ENCODE measurements at regions not wholly inside any gene's neighbourhood (a gene's known extent, or its start where the extent isn't known, plus 50 kb on each side); places are given as distances from the start of the nearest gene placed in this dataset.

DNA sequence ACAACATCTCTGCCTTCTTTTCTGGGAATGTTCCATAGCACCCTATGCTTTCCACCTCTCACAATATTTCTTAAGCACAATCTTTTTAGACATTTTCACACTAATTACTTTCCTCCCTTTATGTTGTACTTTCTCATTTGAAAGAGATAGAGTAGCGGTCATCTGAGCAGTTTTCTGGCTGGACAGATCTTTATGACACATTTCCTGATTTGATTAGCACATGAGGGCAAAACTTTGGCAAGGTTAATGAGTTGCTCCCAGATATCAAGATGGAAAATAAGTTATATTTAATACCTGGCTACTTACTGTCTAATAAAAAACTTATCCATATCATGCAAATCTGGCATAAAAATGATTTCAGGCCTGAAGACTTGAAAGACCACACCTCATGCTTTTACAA lies 723.9 kb downstream of the SOCS6 start:
- no peaks in the 10 kb centered on the region for H3K79me2 ChIP-seq
- H4K20me1 ChIP-seq (ENCODE audit: insufficient read depth, poor library complexity, severe bottlenecking) = no peaks in the 10 kb centered on the region
- H3K9me2 ChIP-seq (replicated peaks; ENCODE audit: insufficient read depth) = no peaks in the 10 kb centered on the region
- TF ChIP-seq EZH2phosphoT487 (IDR thresholded peaks at IDR 0.05; ENCODE audit: low read depth, severe bottlenecking, unreplicated experiment) (no peak), EZH2 (IDR thresholded peaks at IDR 0.05; ENCODE audit: borderline replicate concordance) (no peak)
- TF ChIP-seq, protein P1, sequence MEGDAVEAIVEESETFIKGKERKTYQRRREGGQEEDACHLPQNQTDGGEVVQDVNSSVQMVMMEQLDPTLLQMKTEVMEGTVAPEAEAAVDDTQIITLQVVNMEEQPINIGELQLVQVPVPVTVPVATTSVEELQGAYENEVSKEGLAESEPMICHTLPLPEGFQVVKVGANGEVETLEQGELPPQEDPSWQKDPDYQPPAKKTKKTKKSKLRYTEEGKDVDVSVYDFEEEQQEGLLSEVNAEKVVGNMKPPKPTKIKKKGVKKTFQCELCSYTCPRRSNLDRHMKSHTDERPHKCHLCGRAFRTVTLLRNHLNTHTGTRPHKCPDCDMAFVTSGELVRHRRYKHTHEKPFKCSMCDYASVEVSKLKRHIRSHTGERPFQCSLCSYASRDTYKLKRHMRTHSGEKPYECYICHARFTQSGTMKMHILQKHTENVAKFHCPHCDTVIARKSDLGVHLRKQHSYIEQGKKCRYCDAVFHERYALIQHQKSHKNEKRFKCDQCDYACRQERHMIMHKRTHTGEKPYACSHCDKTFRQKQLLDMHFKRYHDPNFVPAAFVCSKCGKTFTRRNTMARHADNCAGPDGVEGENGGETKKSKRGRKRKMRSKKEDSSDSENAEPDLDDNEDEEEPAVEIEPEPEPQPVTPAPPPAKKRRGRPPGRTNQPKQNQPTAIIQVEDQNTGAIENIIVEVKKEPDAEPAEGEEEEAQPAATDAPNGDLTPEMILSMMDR (IDR thresholded peaks at IDR 0.05; ENCODE audit: poor library complexity) = no peak
- H3K4me3 ChIP-seq = no peak overlapping the region
- no peaks in the 10 kb centered on the region for H3K36me3 ChIP-seq (replicated peaks; ENCODE audit: insufficient read depth, low read depth)
- no peak overlapping the region for H2AFZ ChIP-seq
- H3K4me1 ChIP-seq (ENCODE audit: insufficient read depth) = no peaks in the 10 kb centered on the region
- H3K27me3 ChIP-seq = no peaks in the 10 kb centered on the region
- WGBS (ENCODE audit: low lambda C conversion rate, missing lambda C conversion rate) = 82% methylated on average over 1 of the region's 1 CpG
- no peak overlapping the region for H3K4me2 ChIP-seq
- H3K9me3 ChIP-seq (ENCODE audit: low read depth) = no peaks in the 10 kb centered on the region
- DNase-seq (ENCODE audit: low spot score) = no peak
- no peak overlapping the region for H3K27ac ChIP-seq

DNA sequence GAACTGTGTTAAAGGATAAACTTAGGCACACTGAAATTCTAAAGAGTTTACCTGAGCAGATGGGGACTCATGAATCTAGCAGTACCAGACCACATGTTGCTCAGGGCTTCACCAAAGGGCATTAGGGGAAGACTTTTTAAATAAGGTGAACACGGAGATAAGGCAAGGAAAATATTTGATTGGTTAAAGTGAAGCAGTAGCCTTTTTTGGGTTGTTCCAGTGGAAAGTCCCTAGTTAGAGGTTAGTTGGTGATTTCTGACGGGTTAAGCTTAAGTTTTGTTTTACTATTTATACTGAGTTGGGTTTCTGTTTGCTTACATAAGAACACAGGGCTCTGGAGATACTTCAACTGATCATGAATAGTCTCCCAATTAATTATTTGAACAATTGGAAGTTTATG lies 722.5 kb downstream of the SOCS6 start:
- no peak overlapping the region for H3K4me3 ChIP-seq
- no peaks in the 10 kb centered on the region for H3K4me1 ChIP-seq (ENCODE audit: insufficient read depth)
- no peak overlapping the region for H2AFZ ChIP-seq
- 73% methylated on average over 2 of the region's 2 CpGs for WGBS (ENCODE audit: low lambda C conversion rate, missing lambda C conversion rate)
- H3K27ac ChIP-seq = no peak overlapping the region
- TF ChIP-seq EZH2phosphoT487 (IDR thresholded peaks at IDR 0.05; ENCODE audit: low read depth, severe bottlenecking, unreplicated experiment) (no peak), EZH2 (IDR thresholded peaks at IDR 0.05; ENCODE audit: borderline replicate concordance) (no peak)
- TF ChIP-seq, protein P1 (IDR thresholded peaks at IDR 0.05; ENCODE audit: poor library complexity) = no peak
- H4K20me1 ChIP-seq (ENCODE audit: insufficient read depth, poor library complexity, severe bottlenecking) = no peaks in the 10 kb centered on the region
- H3K9me3 ChIP-seq (ENCODE audit: low read depth) = no peaks in the 10 kb centered on the region
- H3K36me3 ChIP-seq (replicated peaks; ENCODE audit: insufficient read depth, low read depth) = no peaks in the 10 kb centered on the region
- H3K4me2 ChIP-seq = no peak overlapping the region
- H3K79me2 ChIP-seq = no peaks in the 10 kb centered on the region
- no peaks in the 10 kb centered on the region for H3K9me2 ChIP-seq (replicated peaks; ENCODE audit: insufficient read depth)
- no peak for DNase-seq (ENCODE audit: low spot score)
- no peaks in the 10 kb centered on the region for H3K27me3 ChIP-seq

DNA sequence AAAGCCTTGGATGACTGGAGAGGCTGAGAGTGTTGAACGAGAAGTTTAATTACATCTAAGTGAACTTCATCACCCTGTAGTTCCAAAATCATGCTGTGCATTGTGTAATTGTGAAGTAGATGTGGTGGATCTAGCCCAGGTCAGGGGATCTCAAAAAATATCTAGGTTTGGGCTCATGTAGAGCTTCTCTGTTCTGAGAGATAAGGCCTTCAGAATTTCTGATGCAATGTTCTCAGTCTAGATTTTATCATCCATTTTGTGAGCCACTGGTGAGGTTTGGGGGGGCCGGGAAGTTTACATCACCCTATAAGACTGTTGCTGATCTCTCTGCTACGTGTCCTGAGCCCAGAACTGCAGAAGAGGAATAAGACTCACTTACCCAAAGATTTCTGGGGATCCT lies 719.4 kb downstream of the SOCS6 start:
- no peaks in the 10 kb centered on the region for H3K4me1 ChIP-seq (ENCODE audit: insufficient read depth)
- H3K36me3 ChIP-seq (replicated peaks; ENCODE audit: insufficient read depth, low read depth) = no peaks in the 10 kb centered on the region
- TF ChIP-seq, protein P1 (IDR thresholded peaks at IDR 0.05; ENCODE audit: poor library complexity) = no peak
- TF ChIP-seq EZH2 (IDR thresholded peaks at IDR 0.05; ENCODE audit: borderline replicate concordance) = no peak
- no peak for TF ChIP-seq EZH2phosphoT487 (IDR thresholded peaks at IDR 0.05; ENCODE audit: low read depth, severe bottlenecking, unreplicated experiment)
- H3K4me2 ChIP-seq = no peak overlapping the region
- H3K27me3 ChIP-seq = no peaks in the 10 kb centered on the region
- 72% methylated on average over 3 of the region's 3 CpGs for WGBS (ENCODE audit: low lambda C conversion rate, missing lambda C conversion rate)
- no peak overlapping the region for H3K27ac ChIP-seq
- H3K9me2 ChIP-seq (replicated peaks; ENCODE audit: insufficient read depth) = no peaks in the 10 kb centered on the region
- H3K79me2 ChIP-seq = no peaks in the 10 kb centered on the region
- H3K4me3 ChIP-seq = no peak overlapping the region
- DNase-seq (ENCODE audit: low spot score) = no peak
- no peaks in the 10 kb centered on the region for H4K20me1 ChIP-seq (ENCODE audit: insufficient read depth, poor library complexity, severe bottlenecking)
- no peak overlapping the region for H2AFZ ChIP-seq
- H3K9me3 ChIP-seq (ENCODE audit: low read depth) = no peaks in the 10 kb centered on the region

DNA sequence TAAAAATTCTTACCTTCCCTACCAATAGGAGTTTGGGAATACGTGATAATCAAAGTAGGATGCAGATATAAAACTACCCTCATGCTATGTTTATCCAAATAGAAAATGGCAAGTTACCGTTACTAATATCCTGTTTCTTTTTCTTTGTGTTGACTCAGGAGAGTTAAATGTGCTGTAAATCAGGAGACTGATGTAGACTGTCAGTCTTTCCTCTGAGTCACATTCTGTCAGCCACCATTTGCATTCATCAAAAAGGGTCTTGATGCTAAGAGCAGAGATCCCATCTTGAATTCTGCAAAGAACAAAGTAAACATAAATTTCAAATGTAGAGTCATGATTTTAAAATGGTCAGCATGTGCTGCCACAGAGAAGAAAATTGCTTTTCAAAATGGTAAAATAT lies 712.8 kb downstream of the SOCS6 start:
- no peak overlapping the region for H3K4me3 ChIP-seq
- no peak for DNase-seq (ENCODE audit: low spot score)
- H3K9me3 ChIP-seq (ENCODE audit: low read depth) = no peaks in the 10 kb centered on the region
- H2AFZ ChIP-seq = no peak overlapping the region
- no peaks in the 10 kb centered on the region for H3K36me3 ChIP-seq (replicated peaks; ENCODE audit: insufficient read depth, low read depth)
- 71% methylated on average over 2 of the region's 2 CpGs for WGBS (ENCODE audit: low lambda C conversion rate, missing lambda C conversion rate)
- H3K4me1 ChIP-seq (ENCODE audit: insufficient read depth) = no peaks in the 10 kb centered on the region
- H3K4me2 ChIP-seq = no peak overlapping the region
- no peaks in the 10 kb centered on the region for H3K79me2 ChIP-seq
- H3K27ac ChIP-seq = no peak overlapping the region
- no peaks in the 10 kb centered on the region for H3K9me2 ChIP-seq (replicated peaks; ENCODE audit: insufficient read depth)
- no peaks in the 10 kb centered on the region for H4K20me1 ChIP-seq (ENCODE audit: insufficient read depth, poor library complexity, severe bottlenecking)
- H3K27me3 ChIP-seq = no peaks in the 10 kb centered on the region
- no peak for TF ChIP-seq EZH2phosphoT487 (IDR thresholded peaks at IDR 0.05; ENCODE audit: low read depth, severe bottlenecking, unreplicated experiment)
- no peak for TF ChIP-seq EZH2 (IDR thresholded peaks at IDR 0.05; ENCODE audit: borderline replicate concordance)
- TF ChIP-seq, protein P1 (IDR thresholded peaks at IDR 0.05; ENCODE audit: poor library complexity) = no peak
